NCI-H2227 (cell line): ENCODE measurements at regions not wholly inside any gene's neighbourhood (a gene's known extent, or its start where the extent isn't known, plus 50 kb on each side); places are given as distances from the start of the nearest gene placed in this dataset.

ENCODE experiments used
- DNase-seq: peaks from one replicate; lab custom pipeline; 2025; ENCODE audit not compliant: unreplicated experiment; lab: John Stamatoyannopoulos, UW

- DNase-seq, result no peak
These were observed 128.2 kb downstream of the CPEB2 start for GRCh38 chr4:15130441-15130840.

GRCh38 chr4:15131551-15131950 lies 129.3 kb downstream of the CPEB2 start:
- DNase-seq, result no peak

- no peak for DNase-seq
These were observed 130.5 kb downstream of the CPEB2 start for GRCh38 chr4:15132739-15133138.

- no peak for DNase-seq
These were observed 137.3 kb downstream of the CPEB2 start for GRCh38 chr4:15139599-15139998.

- no peak for DNase-seq
These were observed 139.9 kb downstream of the CPEB2 start for GRCh38 chr4:15142201-15142600.

- DNase-seq, result no peak
These were observed 141.3 kb downstream of the CPEB2 start for GRCh38 chr4:15143551-15143950.

- no peak for DNase-seq
These were observed 142.1 kb downstream of the CPEB2 start for GRCh38 chr4:15144249-15144966.

GRCh38 chr4:15144967-15145295 lies 142.7 kb downstream of the CPEB2 start:
- DNase-seq, result no peak

GRCh38 chr4:15145709-15146108 lies 143.4 kb downstream of the CPEB2 start:
- DNase-seq, result no peak

- no peak for DNase-seq
These were observed 145.4 kb downstream of the CPEB2 start for GRCh38 chr4:15147714-15148113.

GRCh38 chr4:15148199-15148598 lies 145.9 kb downstream of the CPEB2 start:
- DNase-seq, result no peak

GRCh38 chr4:15148691-15149090 lies 146.4 kb downstream of the CPEB2 start:
- no peak for DNase-seq

- no peak for DNase-seq
These were observed 147.1 kb downstream of the CPEB2 start for GRCh38 chr4:15149234-15149838.

- DNase-seq, result no peak
These were observed 147.7 kb downstream of the CPEB2 start for GRCh38 chr4:15149839-15150592.

GRCh38 chr4:15150631-15151030 lies 148.3 kb downstream of the CPEB2 start:
- no peak for DNase-seq

GRCh38 chr4:15151033-15151432 lies 148.8 kb downstream of the CPEB2 start:
- DNase-seq, result no peak

GRCh38 chr4:15153662-15154061 lies 151.4 kb downstream of the CPEB2 start:
- no peak for DNase-seq

GRCh38 chr4:15158406-15159091 lies 156.3 kb downstream of the CPEB2 start:
- DNase-seq, result no peak

GRCh38 chr4:15159477-15160019 lies 157.3 kb downstream of the CPEB2 start:
- DNase-seq, result no peak

GRCh38 chr4:15161439-15161838 lies 159.2 kb downstream of the CPEB2 start:
- no peak for DNase-seq

- DNase-seq, result no peak
These were observed 159.8 kb downstream of the CPEB2 start for GRCh38 chr4:15162046-15162445.
